HG03196 (cell line): ENCODE measurements at regions not wholly inside any gene's neighbourhood (a gene's known extent, or its start where the extent isn't known, plus 50 kb on each side); places are given as distances from the start of the nearest gene placed in this dataset.
"Not testable (repeated sequence)": the region's sequence is repeated elsewhere in the genome, so short reads cannot be mapped to it uniquely, and the experiment has no call there.

Source experiments
- ATAC-seq: cut with Tn5 transposase; IDR thresholded peaks from one replicate; pipeline ENCODE4 v1.9.1; 2021; ENCODE audit not compliant: unreplicated experiment

GRCh38 chr4:114282937-114283336 is 303.5 kb upstream of the ARSJ start:
- ATAC-seq, result no peak

GRCh38 chr4:114284629-114285028 is 305.2 kb upstream of the ARSJ start:
- ATAC-seq, result peak; percentile 58

GRCh38 chr4:114286262-114286810 is 306.9 kb upstream of the ARSJ start:
- no peak for ATAC-seq

- no peak for ATAC-seq
These were observed 307.7 kb upstream of the ARSJ start for GRCh38 chr4:114287079-114287696.

- no peak for ATAC-seq
These were observed 302.5 kb upstream of the UGT8 start for GRCh38 chr4:114296126-114296525.

- ATAC-seq, result no peak
These were observed 296.1 kb upstream of the UGT8 start for GRCh38 chr4:114302472-114302871.

- no peak for ATAC-seq
These were observed 294.6 kb upstream of the UGT8 start for GRCh38 chr4:114304046-114304445.

GRCh38 chr4:114304567-114304966 is 294.0 kb upstream of the UGT8 start:
- ATAC-seq, result no peak

- no peak for ATAC-seq
These were observed 291.7 kb upstream of the UGT8 start for GRCh38 chr4:114306946-114307345.

GRCh38 chr4:114310296-114310925 is 288.2 kb upstream of the UGT8 start:
- ATAC-seq, result no peak

GRCh38 chr4:114311787-114312186 is 286.8 kb upstream of the UGT8 start:
- no peak for ATAC-seq

- no peak for ATAC-seq
These were observed 286.3 kb upstream of the UGT8 start for GRCh38 chr4:114312338-114312737.

GRCh38 chr4:114316789-114317188 is 281.8 kb upstream of the UGT8 start:
- no peak for ATAC-seq

- ATAC-seq, result no peak
These were observed 281.0 kb upstream of the UGT8 start for GRCh38 chr4:114317564-114317963.

GRCh38 chr4:114318309-114318708 is 280.3 kb upstream of the UGT8 start:
- ATAC-seq, result no peak

- ATAC-seq, result no peak
These were observed 278.5 kb upstream of the UGT8 start for GRCh38 chr4:114320126-114320525.

GRCh38 chr4:114321366-114321765 is 277.2 kb upstream of the UGT8 start:
- ATAC-seq, result no peak

GRCh38 chr4:114323841-114324240 is 274.8 kb upstream of the UGT8 start:
- no peak for ATAC-seq

- ATAC-seq, result no peak
These were observed 272.2 kb upstream of the UGT8 start for GRCh38 chr4:114326358-114326757.

GRCh38 chr4:114332119-114332518 is 266.5 kb upstream of the UGT8 start:
- ATAC-seq, result no peak

GRCh38 chr4:114334363-114334762 is 264.2 kb upstream of the UGT8 start:
- not testable (repeated sequence) for ATAC-seq

- no peak for ATAC-seq
These were observed 263.7 kb upstream of the UGT8 start for GRCh38 chr4:114334884-114335330.

- ATAC-seq, result no peak
These were observed 263.3 kb upstream of the UGT8 start for GRCh38 chr4:114335339-114335738.
